Adrenal gland (tissue), 5 donors: ENCODE measurements at regions not wholly inside any gene's neighbourhood (a gene's known extent, or its start where the extent isn't known, plus 50 kb on each side); places are given as distances from the start of the nearest gene placed in this dataset.

ENCODE experiments used
- POLR2A ChIP-seq, 2 donors: fragments of 450-650 bp; IDR thresholded peaks; one replicate each; pipeline ENCODE4 v1.6.1; 2017; ENCODE audit warnings: antibody characterized with exemption in 2 of 2, mild to moderate bottlenecking in 2 of 2, moderate library complexity in 1 of 2
- TF ChIP-seq, protein P1 (sequence below), 6 experiments: fragments of 450-650 bp in 4 of 6; fragments of 200-600 bp in 2 of 6; sonication (generic) in 1 of 6; IDR thresholded peaks; 1 replicate in 5 of 6; 2 replicates in 1 of 6; pipeline versions ENCODE4 v1.5.1 to v1.8.0; 2016 to 2021; ENCODE audit warnings: antibody characterized with exemption in 6 of 6, mild to moderate bottlenecking in 2 of 6, moderate library complexity in 1 of 6
- donor health status: DM: no; HTN: no; CAD: no.

DNA sequence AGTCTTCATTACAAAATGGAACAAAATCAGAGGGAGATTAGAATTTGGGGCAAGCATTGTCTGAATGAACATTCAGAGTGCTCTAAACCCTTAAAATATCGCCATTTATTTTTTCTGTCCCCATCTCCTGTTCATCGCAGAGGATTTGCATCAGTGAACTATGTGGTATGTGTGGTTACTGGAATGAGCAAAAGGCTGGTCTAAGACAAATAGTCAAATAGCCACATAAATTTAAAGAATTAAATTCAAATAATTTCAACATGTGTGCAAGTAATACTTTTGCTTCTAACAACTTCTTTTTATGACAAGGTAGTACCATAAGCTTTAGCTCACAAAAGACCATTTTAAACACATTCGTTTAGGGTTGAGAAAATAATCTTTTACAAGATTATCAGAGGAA is 82.6 kb upstream of the ST8SIA3 start:
- TF ChIP-seq POLR2A (IDR thresholded peaks at IDR 0.05) = no peak
- TF ChIP-seq, protein P1, sequence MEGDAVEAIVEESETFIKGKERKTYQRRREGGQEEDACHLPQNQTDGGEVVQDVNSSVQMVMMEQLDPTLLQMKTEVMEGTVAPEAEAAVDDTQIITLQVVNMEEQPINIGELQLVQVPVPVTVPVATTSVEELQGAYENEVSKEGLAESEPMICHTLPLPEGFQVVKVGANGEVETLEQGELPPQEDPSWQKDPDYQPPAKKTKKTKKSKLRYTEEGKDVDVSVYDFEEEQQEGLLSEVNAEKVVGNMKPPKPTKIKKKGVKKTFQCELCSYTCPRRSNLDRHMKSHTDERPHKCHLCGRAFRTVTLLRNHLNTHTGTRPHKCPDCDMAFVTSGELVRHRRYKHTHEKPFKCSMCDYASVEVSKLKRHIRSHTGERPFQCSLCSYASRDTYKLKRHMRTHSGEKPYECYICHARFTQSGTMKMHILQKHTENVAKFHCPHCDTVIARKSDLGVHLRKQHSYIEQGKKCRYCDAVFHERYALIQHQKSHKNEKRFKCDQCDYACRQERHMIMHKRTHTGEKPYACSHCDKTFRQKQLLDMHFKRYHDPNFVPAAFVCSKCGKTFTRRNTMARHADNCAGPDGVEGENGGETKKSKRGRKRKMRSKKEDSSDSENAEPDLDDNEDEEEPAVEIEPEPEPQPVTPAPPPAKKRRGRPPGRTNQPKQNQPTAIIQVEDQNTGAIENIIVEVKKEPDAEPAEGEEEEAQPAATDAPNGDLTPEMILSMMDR (IDR thresholded peaks at IDR 0.05) = no peak
